ENCODE measurements at regions not wholly inside any gene's neighbourhood (a gene's known extent, or its start where the extent isn't known, plus 50 kb on each side); places are given as distances from the start of the nearest gene placed in this dataset.
A peak's percentile ranks its signal among the peaks of the same experiment; 100 is the strongest.

- no peak for DNase-seq (ENCODE audit: low read depth)
Measured at GRCh38 chr10:56622335-56622973, 261.4 kb upstream of the ZWINT start.

GRCh38 chr10:56606202-56606601 lies 245.1 kb upstream of the ZWINT start:
- no peak for DNase-seq (ENCODE audit: low read depth)

GRCh38 chr10:56605051-56605450 lies 244.0 kb upstream of the ZWINT start:
- DNase-seq (ENCODE audit: low read depth) = no peak

- DNase-seq (ENCODE audit: low read depth) = no peak
Measured at GRCh38 chr10:56604624-56605023, 243.6 kb upstream of the ZWINT start.

GRCh38 chr10:56599201-56599600 lies 238.1 kb upstream of the ZWINT start:
- DNase-seq (ENCODE audit: low read depth) = no peak

- DNase-seq (ENCODE audit: low read depth) = no peak
Measured at GRCh38 chr10:56596257-56596656, 235.2 kb upstream of the ZWINT start.

GRCh38 chr10:56593120-56593519 lies 232.1 kb upstream of the ZWINT start:
- no peak for DNase-seq (ENCODE audit: low read depth)

DNA sequence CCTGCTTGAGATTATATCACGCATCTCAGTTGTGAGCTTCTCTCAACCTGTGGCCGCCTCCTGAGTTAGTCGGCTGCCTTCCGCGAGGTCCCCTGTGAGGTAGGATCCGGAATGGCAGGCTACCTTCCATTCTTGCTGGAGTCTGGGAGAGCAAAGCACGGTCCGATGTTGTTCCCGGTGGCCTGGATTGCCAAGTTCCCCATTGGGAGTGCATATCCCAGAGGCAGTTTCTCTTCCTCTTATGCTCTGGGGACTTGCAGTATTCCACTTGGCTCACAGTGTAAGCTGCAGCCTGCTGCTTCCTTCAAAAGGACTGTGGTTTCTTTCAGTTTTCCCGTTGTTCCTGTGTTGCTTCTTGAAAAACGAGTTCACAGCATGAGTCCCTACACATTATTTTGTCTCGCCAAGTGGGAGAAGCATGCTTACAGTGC lies 225.4 kb upstream of the ZWINT start:
- no peak for DNase-seq (ENCODE audit: low read depth)

DNA sequence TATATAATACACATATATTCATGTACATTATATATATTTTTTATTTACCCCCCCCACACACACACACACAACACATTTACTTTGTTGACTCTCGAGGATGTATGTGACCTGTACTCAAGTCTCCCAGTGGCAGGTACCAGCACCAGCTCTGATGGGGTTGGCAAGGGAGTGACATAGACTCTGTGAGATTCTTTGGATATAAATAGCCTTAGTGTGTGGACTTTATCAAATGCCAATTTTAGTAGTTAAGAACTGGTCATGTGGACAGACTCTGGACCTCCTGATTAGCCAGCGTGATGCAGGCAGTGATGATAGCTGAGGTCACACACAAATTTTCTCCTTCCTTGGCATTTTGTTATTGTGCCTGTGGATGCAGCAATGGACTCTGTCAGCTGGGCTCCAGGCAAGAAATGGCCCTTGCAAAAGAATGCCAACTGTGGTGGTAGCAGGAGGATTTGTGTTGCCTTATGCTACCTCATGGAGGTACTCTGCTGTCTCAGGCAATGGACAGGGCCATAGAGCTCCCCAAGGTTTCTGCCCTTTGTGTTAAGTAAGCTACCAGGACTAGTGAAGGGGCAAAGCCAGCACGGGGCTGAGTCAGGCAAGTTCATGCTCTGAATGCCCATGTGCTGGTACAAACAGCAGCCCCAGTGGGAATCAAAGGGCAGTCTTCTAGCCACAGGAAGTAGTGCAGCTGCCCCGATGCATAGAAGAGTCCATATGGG lies 224.6 kb upstream of the ZWINT start:
- no peak for DNase-seq (ENCODE audit: low read depth)

DNA sequence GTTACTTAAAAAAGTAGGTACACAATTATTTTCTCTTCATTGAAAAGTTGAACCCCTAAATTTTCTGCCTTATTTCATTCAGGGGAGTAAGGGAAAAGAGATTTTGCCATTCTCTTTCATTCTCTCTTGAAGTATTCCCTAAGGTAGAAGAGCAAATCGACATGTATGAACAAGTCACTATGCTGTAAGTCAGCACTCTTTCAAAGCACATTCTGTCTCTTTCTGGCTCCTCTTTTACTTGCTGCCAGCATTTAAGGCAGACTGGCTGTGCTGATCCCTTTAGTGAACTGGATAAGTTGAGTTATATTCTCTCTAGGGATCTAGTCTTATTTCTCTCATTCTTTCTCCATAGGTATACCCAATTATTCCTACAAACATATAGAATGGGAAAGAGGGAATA lies 222.3 kb upstream of the ZWINT start:
- no peak for DNase-seq (ENCODE audit: low read depth)

GRCh38 chr10:56567580-56567979 lies 206.5 kb upstream of the ZWINT start:
- no peak for DNase-seq (ENCODE audit: low read depth)

- no peak for DNase-seq (ENCODE audit: low read depth)
Measured at GRCh38 chr10:56561336-56561735, 200.3 kb upstream of the ZWINT start.

- no peak for DNase-seq (ENCODE audit: low read depth)
Measured at GRCh38 chr10:56551037-56551436, 190.0 kb upstream of the ZWINT start.

GRCh38 chr10:56547163-56547562 lies 186.1 kb upstream of the ZWINT start:
- no peak for DNase-seq (ENCODE audit: low read depth)

GRCh38 chr10:56537984-56538383 lies 176.9 kb upstream of the ZWINT start:
- DNase-seq (ENCODE audit: low read depth) = peak; percentile 55

DNA sequence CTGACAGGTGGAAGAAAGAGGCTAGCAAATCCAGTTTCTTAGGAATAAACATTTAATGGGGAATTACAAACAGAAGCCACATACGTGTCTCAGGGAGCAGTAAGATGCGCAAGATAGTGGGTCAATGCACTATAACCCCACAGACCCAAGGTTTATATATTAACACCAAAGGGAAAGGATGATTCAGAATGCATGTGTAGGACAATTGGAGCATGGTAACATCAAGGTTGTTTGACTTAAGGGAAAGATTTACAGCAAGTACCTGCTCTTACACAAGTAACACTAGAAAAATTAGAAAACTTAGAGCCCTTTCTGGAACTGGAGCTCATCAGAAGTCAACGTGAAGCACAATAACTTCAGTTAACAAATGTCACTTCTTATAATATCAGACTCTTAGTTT lies 161.1 kb upstream of the ZWINT start:
- DNase-seq (ENCODE audit: low read depth) = no peak

DNA sequence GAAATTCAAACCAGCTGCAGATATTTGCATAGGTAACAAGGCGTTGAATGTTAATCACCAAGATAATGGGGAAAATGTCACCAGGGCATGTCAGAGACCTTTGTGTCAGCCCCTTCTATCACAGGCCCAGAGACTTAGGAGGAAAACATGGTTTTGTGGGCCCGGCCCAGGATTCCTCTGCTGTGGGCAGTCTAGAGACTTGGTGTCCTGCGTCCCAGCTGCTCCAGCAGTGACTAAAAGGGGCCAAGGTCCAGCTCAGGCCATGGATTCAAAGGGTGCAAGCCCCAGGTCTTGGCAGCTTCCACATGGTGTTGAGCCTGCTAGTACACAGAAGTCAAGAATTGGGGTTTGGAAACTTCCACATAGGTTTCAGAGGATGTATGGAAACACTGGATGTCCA lies 147.5 kb upstream of the ZWINT start:
- no peak for DNase-seq (ENCODE audit: low read depth)

- no peak for DNase-seq (ENCODE audit: low read depth)
Measured at GRCh38 chr10:56507033-56507432, 146.0 kb upstream of the ZWINT start.

- DNase-seq (ENCODE audit: low read depth) = no peak
Measured at GRCh38 chr10:56505555-56505954, 144.5 kb upstream of the ZWINT start.

GRCh38 chr10:56496186-56496486 lies 135.1 kb upstream of the ZWINT start:
- no peak for DNase-seq (ENCODE audit: low read depth)

DNA sequence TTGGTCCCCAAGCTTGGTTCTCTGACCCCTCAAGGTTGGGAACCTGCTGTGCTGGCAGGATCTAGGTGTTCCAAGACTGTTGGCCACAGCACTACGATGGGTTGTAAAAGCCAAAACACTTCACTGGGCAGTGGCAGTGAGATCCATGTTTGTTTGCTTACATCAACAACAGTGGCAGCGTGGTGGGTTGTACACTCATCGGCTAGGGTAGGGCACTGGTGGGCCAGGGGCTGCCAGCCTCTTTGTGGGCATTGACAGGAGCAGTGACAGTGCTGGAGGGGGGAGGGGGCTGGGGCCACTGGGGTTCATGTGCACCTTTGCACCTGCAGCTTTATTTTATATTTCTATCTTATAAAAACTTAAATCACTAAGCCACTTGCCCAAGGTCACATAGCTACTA lies 126.7 kb upstream of the ZWINT start:
- DNase-seq (ENCODE audit: low read depth) = no peak

- DNase-seq (ENCODE audit: low read depth) = no peak
Measured at GRCh38 chr10:56481521-56482091, 120.5 kb upstream of the ZWINT start.

DNA sequence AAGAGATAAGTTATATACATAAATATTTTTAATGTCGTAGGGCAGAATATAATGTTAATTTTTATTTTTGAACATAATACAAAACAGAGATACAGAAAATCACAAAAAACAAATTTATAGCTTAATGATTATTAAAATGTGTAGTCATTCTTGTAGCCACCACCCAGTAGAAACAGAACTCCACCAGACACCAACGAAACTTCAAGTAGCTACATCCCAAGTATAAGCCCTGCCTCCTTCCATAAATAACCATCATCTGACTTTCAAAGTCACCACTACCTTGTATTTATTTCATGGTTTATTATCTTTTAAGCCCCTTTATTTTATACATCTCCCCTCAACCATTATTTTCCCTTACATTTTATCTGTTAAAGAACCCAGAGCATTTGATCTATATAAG lies 111.9 kb upstream of the ZWINT start:
- no peak for DNase-seq (ENCODE audit: low read depth)

DNA sequence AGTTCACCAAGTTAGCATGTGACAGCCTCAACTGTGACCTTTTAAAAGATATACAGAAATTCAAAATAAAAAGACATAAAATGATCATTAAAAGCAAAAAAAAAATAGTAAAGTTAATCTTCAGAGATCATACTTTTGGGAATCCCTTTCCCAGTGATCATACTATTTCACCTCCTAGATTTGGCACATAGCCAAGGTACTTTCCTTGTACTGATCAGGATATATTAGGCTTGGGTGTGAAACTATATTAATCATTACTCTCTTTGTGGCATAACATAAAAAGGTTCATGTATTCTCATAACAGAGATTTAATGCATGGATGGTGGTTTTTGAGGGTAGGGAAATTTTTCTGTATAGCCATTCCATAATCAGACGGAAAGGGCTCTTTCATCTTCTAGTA lies 109.6 kb upstream of the ZWINT start:
- DNase-seq (ENCODE audit: low read depth) = no peak

All from iris pigment epithelial cell (primary cell).